Left ventricle myocardium superior (tissue), 1 donor: ENCODE measurements at regions not wholly inside any gene's neighbourhood (a gene's known extent, or its start where the extent isn't known, plus 50 kb on each side); places are given as distances from the start of the nearest gene placed in this dataset.

Experiments used
- ATAC-seq: fragments of 200-7000 bp; cut with Tn5 transposase; one replicate; pipeline ENCODE4 v1.9.1; 2020; ENCODE audit warnings: mild to moderate bottlenecking, moderate library complexity
- DNase-seq: peaks from one replicate; pipeline ENCODE4 v3.0.0-alpha.2; 2020
- intact Hi-C: fragments of 100-400 bp; cut with micrococcal nuclease; formaldehyde crosslinking; loops from one replicate; pipeline ENCODE4 v1.11.0; 2022
- donor health status: DM: no; HTN: yes; CAD: no; lungs with severe emphysema.

DNA sequence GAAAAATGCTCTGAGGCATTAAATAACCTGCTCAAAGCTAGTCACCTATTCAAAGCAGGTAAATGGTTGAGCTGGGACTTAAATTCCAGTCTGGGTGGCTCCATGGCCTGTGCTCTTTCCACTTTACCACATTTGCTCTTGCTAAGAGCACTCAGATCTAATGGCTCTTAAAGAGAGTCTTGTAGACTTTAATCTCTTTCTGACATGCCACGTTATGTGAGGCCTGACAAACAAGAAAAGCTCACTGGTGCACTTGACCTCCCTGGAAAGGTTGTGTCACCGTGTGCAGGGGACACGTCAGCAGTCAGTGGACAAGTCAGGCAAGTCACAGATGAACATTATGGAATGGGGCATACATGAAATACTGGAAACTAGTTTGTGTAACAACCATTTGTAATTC lies 129.9 kb upstream of the RPS23 start:
- ATAC-seq (no peak), DNase-seq (no peak)
- intact Hi-C loops, result no loop called here

DNA sequence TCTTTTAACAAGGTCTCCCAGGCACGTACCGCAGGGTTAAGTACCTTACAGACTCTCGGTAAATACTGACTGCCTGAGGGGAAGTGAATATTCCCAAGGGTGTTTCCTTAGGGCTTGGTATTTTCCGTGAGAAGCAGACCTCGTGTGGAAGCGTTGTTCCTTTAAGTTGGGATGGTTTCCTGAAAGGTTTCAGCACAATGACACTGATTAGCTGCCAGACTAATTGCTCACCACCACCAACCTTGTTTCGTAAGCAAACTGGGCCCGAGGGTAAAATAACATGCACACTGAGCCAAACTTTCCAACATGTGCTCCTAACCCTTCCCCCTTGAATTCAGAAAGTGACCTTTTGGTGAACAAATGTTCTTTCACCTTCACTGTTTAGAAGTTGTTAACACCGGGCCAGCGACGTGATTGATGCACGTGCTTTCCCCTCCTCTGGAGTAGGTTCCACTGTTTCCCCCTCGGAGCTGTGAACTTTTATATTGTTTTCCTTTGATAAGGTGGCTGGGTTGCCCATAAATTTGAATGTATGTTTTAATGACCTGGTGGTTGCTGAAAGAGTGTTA lies 128.1 kb upstream of the RPS23 start:
- no peak for ATAC-seq
- DNase-seq, result no peak
- intact Hi-C loops, result no loop called here

DNA sequence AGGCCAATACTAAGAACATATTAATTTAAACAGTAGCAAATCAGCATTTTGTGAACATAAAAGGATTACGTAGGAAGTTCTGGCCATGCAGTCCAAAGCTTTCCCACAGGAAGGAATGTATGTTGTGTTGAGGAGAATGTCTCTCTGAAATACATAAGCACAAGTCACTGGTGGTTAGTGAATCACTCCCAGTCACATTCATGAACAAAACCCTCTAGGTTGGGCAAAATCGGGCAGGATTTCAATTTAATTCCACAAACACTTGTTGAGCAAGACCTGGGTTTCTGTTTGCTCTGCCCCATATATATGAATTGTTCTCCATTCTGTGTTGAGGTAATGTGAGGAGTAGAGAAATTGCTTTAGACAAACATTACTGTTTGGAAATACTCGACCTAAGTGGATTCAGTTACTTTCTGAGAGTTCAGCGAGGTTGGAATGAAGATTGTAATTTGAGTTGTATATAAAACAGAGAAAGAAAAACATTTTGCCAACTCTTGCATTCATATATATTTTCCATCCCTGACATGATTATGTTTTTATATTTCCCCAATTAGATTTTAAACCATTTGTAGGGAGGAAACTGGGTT lies 127.6 kb upstream of the RPS23 start:
- intact Hi-C loops, result no loop called here
- DNase-seq (no peak), ATAC-seq (no peak)

DNA sequence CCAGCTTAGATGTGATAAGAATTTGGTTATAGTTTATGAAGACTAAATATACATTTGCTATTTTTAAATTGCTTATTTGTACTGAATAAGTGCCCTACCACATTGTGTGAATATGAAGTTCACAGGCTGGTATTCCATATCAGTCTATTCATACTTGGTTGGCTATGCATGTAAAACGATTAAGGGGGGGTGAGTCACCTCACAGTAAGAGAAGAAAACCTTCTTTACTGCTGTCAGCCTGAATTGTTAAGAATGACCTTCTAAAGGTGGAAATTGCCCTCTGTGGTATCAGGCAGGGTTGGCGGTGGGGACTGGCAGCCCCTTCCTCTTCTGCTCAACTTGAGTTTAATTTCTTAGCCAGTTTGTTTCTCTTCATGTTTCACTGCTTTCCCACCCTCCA lies 127.0 kb upstream of the RPS23 start:
- intact Hi-C loops, result no loop called here
- ATAC-seq, result no peak
- no peak for DNase-seq

DNA sequence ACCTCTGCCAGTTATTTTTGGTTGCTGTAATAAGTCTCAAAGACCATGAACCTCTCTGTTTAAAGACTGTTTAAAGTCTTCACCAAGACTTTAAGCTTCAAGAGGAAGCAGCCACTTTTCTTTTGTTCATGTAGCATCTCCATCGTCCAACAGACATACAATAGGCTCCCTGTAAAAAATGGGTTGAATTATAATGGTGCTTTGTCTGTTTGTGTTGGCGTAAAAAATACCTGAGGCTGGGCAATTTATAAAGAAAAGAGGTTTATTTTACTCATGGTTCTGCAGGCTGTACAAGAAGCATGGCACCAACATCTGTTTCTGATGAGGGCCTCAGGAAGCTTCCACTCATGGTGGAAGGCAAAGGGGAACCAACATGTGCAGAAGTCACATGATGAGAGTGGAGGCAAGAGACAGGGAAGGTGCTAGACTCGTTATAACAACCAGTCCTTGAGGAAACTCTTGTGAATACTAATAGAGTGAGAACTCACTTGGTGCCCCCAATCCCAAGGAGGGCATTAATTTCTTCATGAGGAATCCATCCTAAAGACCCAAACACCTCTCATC lies 126.3 kb upstream of the RPS23 start:
- no peak for ATAC-seq

DNA sequence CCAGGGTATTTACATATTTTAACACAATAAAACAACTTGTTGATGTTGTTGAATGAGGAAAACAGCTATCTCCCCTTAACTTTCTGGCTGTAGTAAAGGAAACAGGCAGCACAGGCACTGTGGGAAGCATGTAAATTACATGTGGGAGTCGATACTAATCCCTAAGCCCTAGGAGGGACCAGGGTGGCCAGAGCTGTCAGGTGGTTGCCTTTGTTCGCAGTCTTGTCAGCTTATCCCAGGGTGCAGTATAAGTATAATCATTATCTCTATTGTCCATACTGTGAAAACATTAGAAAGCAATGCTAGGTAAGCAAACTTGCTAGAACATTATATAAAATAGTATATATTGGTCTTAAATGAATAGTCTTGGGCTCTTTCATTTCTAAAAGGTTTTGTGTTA lies 125.6 kb upstream of the RPS23 start:
- no peak for ATAC-seq
- intact Hi-C loops, result no loop called here
- no peak for DNase-seq

More for the DNA sequence above, 126.3 kb upstream of the RPS23 start:
- intact Hi-C loops, result no loop called here
- DNase-seq, result no peak

DNA sequence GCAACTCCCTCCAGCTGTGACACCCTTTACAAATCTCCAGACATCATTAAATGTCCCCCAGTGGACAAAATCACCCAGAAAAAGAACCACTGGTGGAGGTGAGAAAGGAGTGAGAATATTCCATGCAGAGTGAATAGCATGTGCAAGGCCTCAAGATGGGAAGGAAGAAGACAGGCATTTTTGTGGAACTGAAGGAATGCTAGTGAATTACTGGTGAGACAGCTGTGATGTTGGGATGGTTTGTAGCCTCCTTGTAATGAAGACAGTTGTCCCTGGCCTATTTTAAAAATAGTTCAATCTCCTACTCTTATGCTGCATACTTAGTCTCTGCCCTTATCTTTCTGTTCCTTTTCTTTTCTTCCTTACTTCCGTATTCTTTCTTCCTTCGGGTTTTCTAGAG lies 124.9 kb upstream of the RPS23 start:
- intact Hi-C loops, result no loop called here
- ATAC-seq (no peak), DNase-seq (no peak)

DNA sequence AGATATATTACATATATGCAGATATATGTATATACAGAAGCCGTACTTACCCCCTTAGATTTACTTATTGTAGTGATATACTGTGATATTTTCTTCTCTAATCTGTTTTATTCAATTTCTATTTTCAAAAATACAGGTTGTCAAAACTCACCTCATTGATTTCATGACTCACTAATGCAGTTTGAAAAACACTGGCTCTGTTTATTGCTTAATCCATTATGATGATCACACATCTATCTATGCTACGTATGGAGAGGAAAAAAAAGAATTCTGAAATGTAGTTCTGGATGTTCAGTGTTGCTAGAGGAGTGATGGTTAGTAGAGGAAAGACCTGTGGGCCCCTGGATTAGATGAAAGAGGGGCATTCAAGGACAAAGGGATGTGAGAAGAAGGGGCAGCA lies 121.0 kb upstream of the RPS23 start:
- intact Hi-C loops, result no loop called here
- DNase-seq, result no peak
- ATAC-seq, result no peak

DNA sequence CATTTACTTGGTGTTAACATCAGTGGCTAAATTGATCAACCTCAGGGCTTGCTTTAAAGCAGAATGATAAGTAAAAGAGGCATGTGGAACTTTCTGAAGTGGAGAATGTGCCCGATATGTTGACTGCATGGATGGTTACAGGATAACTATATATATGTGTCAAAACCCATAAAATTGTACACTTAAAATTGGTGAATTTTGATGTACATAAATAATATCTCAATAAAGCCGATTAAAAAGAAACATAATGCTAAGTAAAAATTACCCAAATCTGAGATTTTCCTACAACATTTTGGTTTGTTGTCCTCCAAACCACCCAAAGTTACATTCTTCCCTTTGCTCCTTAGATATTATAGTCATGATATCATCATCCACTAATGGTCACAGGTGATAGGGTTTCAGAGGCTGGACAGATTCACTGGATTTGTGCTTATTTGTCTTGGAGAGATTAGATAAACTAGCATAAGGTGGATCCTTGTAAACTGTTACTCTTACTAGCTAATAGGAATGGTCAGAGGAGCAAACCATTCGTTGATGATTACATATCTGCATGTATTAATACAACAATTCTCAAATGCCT lies 119.7 kb upstream of the RPS23 start:
- no peak for ATAC-seq
- intact Hi-C loops, result no loop called here
- DNase-seq, result no peak

DNA sequence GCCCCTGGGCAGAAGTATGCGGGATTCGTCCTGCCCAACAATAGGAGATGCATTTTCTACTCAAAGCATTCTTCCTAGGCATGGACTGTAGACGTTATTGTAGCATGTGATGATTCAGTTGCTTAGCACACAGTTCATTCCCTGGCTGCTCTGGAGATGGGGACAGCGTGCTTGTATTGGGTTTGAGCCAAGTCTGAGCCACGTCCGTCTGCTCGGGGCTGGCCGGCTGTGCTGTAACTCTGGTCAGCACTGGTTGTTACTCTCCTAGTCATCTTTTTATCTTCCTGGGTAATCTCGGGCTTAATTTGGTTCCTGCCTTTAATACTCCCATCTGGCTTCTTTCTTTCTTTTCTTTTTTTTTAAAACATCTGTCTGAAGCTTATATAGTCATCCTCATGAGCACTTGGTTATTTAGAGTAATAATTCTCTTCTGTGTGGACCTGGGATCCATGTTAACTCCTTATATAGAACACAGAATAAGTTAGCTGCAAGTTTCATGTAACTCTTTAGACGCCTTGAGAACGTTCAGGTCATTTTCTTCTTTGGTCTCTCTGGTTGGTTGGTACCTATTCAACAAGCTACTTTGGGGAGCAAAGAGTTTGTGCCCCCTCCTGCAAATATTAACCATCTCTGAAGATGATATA lies 118.8 kb upstream of the RPS23 start:
- ATAC-seq (peak; percentile 100), DNase-seq (peak; percentile 76)
- intact Hi-C loops, result no loop called here

DNA sequence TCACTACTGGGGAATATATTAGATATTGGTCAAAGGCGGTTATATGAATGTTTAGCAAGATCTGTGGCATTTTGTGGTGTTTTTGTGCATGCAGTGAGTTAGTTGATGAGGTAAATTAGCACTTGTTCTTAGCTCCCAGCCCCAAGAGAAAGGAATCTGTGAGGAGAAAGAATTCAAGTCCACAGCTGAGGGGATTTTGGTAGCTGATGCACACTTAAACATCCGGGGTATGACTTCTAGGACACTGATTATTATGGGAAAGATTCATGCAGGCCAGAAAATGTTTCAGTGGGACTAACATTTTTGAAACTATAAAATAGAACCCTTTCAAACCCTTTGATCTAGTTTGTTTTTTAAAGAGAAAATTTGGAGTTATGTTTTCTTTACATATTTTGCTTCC lies 118.2 kb upstream of the RPS23 start:
- ATAC-seq, result no peak
- DNase-seq, result no peak
- intact Hi-C loops, result no loop called here

DNA sequence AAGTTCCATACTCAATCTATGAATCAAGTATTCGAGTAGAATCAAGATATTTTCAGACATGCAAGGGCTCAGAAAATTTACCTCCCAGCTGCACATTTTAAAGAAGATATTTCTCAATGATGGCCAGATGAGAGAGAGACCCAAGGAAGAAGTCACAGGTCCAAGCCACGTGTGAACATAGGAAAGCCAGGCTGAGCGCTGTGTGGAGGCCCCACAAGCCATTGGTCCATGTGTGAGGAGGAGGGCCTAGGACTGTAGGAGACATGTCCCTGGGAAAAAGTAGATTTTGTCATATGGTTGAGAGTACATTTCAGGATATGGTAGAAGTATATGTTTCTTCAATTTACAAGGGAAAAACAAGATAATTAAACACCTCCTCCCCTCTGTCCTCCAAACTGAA lies 115.8 kb upstream of the RPS23 start:
- intact Hi-C loops, result no loop called here
- DNase-seq (no peak), ATAC-seq (no peak)

DNA sequence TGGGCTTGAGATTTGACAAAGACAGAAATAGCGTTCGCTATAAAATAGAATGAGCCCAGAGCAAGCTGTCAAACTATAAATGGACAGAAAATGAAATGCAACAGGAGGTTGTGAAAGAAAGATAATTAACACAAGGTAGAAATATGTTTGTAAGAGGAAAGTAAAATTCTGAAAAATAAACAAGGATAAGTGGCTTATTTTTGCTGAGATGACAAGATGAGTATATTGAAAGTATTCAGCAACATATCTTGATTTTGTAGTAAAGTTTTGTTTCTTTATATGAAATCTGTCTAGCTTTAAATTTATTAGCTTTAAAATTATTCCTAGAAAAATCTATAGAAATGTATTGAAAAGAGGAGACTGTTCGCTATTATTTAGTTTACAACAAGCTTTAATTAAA lies 111.9 kb upstream of the RPS23 start:
- ATAC-seq, result no peak
- DNase-seq, result no peak
- intact Hi-C loops, result no loop called here

DNA sequence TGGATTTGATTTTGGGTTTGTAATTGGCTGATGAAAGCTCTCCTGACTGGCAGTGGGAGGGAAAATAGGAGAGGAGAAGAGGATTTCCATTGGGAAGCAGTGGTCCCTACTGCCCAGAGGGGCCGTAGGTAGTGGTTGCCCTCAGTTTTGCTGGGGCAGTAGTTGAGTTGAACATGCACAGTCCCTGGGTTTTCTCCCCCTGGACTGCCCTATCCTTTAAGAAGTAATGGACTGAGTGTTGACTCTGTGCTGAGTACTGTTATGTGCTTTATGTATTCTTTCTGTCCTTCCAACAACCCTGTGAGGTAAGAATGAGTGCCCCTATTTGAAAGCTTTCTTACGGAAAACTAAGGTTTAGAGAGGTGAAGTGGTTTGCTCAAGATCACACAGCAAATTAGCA lies 111.2 kb upstream of the RPS23 start:
- intact Hi-C loops, result no loop called here
- ATAC-seq (no peak), DNase-seq (no peak)

DNA sequence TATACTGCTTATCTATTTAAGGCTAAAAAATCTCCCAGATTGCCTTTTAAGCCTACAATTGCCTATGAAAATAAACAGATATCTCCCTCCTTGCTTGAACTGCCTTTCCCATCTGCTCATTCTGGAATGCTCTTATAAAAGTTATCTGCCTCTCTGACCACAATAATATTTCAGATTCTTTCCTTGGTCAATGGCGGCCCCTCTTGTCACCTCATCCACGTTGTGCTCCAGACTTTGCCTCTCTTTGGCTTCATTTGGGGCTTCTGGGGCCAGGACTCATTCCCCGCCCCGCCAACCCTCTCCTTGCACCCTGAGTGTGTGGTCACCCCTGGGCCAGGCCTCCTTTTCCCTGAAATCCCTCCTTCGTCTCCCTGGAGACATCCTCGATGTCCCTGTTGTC lies 110.0 kb upstream of the RPS23 start:
- DNase-seq, result no peak
- no peak for ATAC-seq
- intact Hi-C loops, result no loop called here

DNA sequence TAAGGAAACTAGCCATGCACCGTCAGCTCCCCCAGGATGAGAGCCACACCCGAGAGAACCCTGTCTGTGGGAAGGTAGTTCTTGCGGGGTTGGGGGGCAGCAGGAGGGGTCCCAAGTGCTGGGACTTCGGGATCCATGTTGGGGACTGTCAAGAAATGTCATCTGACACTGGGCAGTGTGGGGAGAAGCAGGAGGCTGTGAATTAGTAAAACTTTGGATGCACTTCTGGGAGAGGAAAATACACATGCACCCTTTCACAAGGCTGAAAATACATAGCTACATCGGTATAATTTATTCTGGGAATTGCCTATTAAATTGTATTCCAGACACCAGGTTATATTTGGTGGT lies 109.6 kb upstream of the RPS23 start:
- ATAC-seq, result no peak
- intact Hi-C loops, result no loop called here
- no peak for DNase-seq

DNA sequence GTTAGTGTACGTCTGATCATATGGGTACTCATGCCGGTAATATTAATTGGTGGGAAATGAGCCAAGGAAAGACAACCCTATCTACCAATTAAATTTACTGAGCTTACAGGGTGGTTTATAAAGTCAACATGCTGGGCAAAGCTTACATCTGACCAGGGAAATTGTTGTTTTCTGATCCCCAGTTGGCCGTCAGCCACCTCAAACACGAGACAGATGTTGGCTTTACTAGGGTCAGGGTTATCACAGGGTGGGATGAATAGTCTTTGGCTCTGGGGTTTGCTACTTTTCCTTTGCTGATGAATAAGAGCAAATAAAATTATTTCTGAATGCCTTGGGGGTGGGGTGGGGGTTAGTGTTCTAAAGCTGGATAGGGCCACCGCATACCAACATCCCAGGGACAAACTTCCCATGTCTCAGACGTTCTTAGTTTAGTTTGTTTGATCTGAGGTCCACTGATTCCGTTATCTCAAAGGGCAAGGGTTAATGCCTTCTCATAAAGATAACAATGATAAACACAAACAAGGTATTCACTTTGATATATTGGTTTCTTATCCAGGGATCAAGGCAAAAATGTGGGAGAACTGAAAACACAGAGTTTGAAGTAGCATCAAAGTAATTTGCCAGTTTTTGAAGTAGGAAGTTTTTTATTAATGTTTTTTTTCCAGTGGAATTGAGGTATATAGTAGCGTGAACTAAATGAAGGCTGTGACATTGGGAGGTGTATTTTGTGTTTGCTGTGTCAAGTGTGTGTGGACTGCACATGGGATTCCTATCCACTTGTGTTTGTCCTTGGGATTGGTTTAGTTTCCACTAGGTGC lies 109.1 kb upstream of the RPS23 start:
- DNase-seq (no peak), ATAC-seq (no peak)

DNA sequence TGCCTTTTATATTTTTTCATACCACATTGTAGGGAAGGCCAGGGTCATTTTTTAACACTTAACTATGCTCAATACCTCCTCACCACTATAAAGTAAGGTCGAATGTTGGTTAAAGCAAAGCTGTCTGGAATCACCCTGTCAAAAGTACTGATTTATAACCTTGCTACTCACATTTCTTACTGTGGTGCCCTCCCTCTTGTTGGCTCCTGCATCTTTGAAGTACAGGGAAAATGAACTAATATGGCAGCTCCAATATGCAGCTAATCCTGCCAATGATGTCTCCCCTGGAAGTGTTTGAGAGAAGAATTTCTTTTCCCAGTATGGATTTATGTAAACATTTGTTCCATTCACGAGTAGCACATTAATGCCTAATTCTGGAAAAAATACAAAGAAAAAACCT lies 108.4 kb upstream of the RPS23 start:
- intact Hi-C loops, result no loop called here
- DNase-seq, result no peak
- no peak for ATAC-seq

More for the DNA sequence above, 109.1 kb upstream of the RPS23 start:
- intact Hi-C loops, result no loop called here

DNA sequence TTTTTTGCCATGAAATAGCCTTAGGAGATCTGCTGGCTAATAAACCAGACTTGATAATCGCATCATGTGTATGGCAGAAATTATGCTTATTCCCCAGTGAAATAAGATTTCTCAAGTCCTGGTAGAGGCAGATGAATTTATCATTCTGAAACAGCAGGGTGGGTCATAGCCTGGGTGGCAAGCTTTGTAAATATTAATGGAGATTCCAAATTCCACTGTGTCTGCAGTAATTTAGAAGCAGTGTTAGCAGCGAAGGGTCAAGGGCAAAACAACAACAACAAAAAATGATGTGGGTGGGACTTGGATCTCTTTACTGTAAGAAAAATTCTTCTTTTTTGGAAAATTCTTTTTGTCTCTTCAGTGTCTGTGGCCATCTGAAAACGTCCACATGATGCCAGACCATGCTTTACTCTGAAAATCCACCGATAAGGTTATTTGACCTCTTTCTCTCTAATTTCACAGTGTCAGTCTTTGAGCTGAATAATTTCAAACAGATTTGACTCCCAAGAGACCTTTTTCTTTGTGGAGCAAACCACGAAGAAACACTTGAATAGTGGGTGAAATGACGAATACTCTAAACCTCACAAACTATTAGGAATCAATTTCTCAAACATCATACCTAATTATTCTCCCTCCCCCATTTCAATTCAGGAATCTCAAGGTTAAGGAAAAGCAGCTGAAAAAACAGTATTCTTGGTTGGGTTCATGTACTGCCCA lies 106.0 kb upstream of the RPS23 start:
- ATAC-seq (no peak), DNase-seq (no peak)
- intact Hi-C loops, result no loop called here
